K562 (cell line): ENCODE measurements at regions not wholly inside any gene's neighbourhood (a gene's known extent, or its start where the extent isn't known, plus 50 kb on each side); places are given as distances from the start of the nearest gene placed in this dataset.

Source experiments
- ATAC-seq: fragments of 200-7000 bp; cut with Tn5 transposase; 3 replicates; pipeline ENCODE4 v1.9.1; 2020; ENCODE audit warnings: moderate library complexity
- BruUV-seq: library from RNA; stranded (reverse); fragments of 400-500 nt; replicated peaks from 2 replicates; lab custom pipeline; 2021; lab: Mats Ljungman, UMichigan
- CTCF ChIA-PET: fragments of 300-600 bp; formaldehyde crosslinking; extraction: SDS; loops from one replicate; lab custom pipeline; 2021; ENCODE audit warnings: low intra/inter-chr PET ratio; lab: Yijun Ruan, JAX
- POLR2A ChIA-PET: fragments of 300-600, 350-650 bp; sonication (Branson Sonifier 250); formaldehyde crosslinking; extraction: SDS; loops from one replicate; lab custom pipeline; 2021; ENCODE audit warnings: antibody characterized with exemption, inconsistent platforms; lab: Yijun Ruan, JAX
- DNase-seq, 4 experiments: peaks; one replicate each; pipeline versions ENCODE4 v3.0.0 to v3.0.0-alpha.2; 2011 to 2018; ENCODE audit warnings: low spot score in 3 of 4, mixed read lengths in 3 of 4; ENCODE audit errors: extremely low read depth in 1 of 4
- FAIRE-seq: peaks from 2 replicates; lab custom pipeline; 2011; peaks lifted over from hg19 to GRCh38; lab: Jason Lieb, UNC
- H2AFZ ChIP-seq: 2 replicates; pipeline ENCODE4 v1.6.0; 2011; ENCODE audit warnings: low read depth, low read length, control low read depth, inconsistent platforms
- H3K27ac ChIP-seq: fragments of 200-600 bp; 3 replicates; pipeline ENCODE4 v1.8.0; 2011; ENCODE audit warnings: low read depth, mild to moderate bottlenecking, control low read depth, inconsistent platforms, low read length, moderate library complexity, mixed read lengths; ENCODE audit errors: extremely low read depth
- H3K27me3 ChIP-seq, 2 experiments: fragments of 300-600 bp in 1 of 2; 2 replicates in 1 of 2; 3 replicates in 1 of 2; pipeline versions ENCODE4 v1.6.0 to v1.8.0; 2011; ENCODE audit warnings: inconsistent platforms in 2 of 2, low read length in 2 of 2, mild to moderate bottlenecking in 1 of 2, mixed read lengths in 1 of 2, moderate library complexity in 1 of 2; ENCODE audit not compliant: control insufficient read depth in 2 of 2, insufficient read depth in 2 of 2
- H3K36me3 ChIP-seq: fragments of 300-600 bp; 3 replicates; pipeline ENCODE4 v1.8.0; 2011; ENCODE audit warnings: mild to moderate bottlenecking, low read length, inconsistent platforms; ENCODE audit not compliant: control insufficient read depth, insufficient read depth
- H3K4me1 ChIP-seq, 2 experiments: fragments of 200-600 bp in 1 of 2; replicated peaks in 1 of 2; 2 replicates in 1 of 2; 3 replicates in 1 of 2; pipeline versions ENCODE4 v1.5.1 to v1.8.0; 2011; ENCODE audit warnings: inconsistent platforms in 2 of 2, low read length in 2 of 2, mild to moderate bottlenecking in 1 of 2, mixed read lengths in 1 of 2, moderate library complexity in 1 of 2; ENCODE audit not compliant: control insufficient read depth in 2 of 2, insufficient read depth in 2 of 2
- H3K4me2 ChIP-seq: 2 replicates; pipeline ENCODE4 v1.6.1; 2011; ENCODE audit warnings: low read length, control low read depth, inconsistent platforms, mixed read lengths; ENCODE audit not compliant: insufficient read depth
- H3K4me3 ChIP-seq: fragments of 200-600 bp; sonication (generic), shearing (Covaris generic); 2 replicates; pipeline ENCODE4 v1.5.1; 2016; ENCODE audit warnings: control low read depth, inconsistent platforms
- H3K79me2 ChIP-seq: fragments of 200-600 bp; 3 replicates; pipeline ENCODE4 v1.8.0; 2011; ENCODE audit warnings: low read length, inconsistent platforms; ENCODE audit not compliant: control insufficient read depth, insufficient read depth
- H3K9ac ChIP-seq, 2 experiments: 2 replicates each; pipeline versions ENCODE4 v1.6.0 to v1.6.1; 2011; ENCODE audit warnings: low read depth in 2 of 2, low read length in 2 of 2, control low read depth in 1 of 2, inconsistent platforms in 1 of 2, mild to moderate bottlenecking in 1 of 2, mixed read lengths in 1 of 2; ENCODE audit not compliant: insufficient read depth in 1 of 2
- H3K9me1 ChIP-seq: one replicate; pipeline ENCODE4 v1.6.0; 2011; ENCODE audit warnings: inconsistent platforms, mild to moderate bottlenecking, low read length, moderate library complexity; ENCODE audit not compliant: control insufficient read depth, insufficient read depth
- H3K9me3 ChIP-seq: replicated peaks from 2 replicates; pipeline ENCODE4 v1.5.1; 2011; ENCODE audit warnings: low read depth, low read length, inconsistent platforms; ENCODE audit not compliant: control insufficient read depth, insufficient read depth
- H4K20me1 ChIP-seq: replicated peaks from 2 replicates; pipeline ENCODE4 v1.6.1; 2011; ENCODE audit warnings: low read length, inconsistent platforms, mixed read lengths; ENCODE audit not compliant: control insufficient read depth, insufficient read depth
- CBX5 ChIP-seq: IDR thresholded peaks from 2 replicates; pipeline ENCODE4 v1.6.1; 2014; ENCODE audit warnings: low read depth, borderline replicate concordance
- EWSR1 ChIP-seq: fragments of 450-650 bp; IDR thresholded peaks from 2 replicates; pipeline ENCODE4 v1.6.1; 2018; ENCODE audit warnings: borderline replicate concordance, mild to moderate bottlenecking, low read depth, moderate library complexity; ENCODE audit not compliant: partially characterized antibody
- FOXO4 ChIP-seq: fragments of 450-650 bp; formaldehyde crosslinking; IDR thresholded peaks from 2 replicates; pipeline ENCODE4 v1.4.0; 2020; ENCODE audit warnings: mild to moderate bottlenecking, moderate library complexity
- GTF2E2 ChIP-seq: fragments of 200-800 bp; sonication (Bioruptor generic); IDR thresholded peaks from 2 replicates; pipeline ENCODE4 v1.6.1; 2016; ENCODE audit warnings: missing genetic modification characterization, missing compliant biosample characterization
- MTA3 ChIP-seq: fragments of 450-650 bp; formaldehyde crosslinking; IDR thresholded peaks from 2 replicates; pipeline ENCODE4 v1.6.1; 2017; ENCODE audit warnings: mild to moderate bottlenecking, borderline replicate concordance
- NELFE ChIP-seq: IDR thresholded peaks from 2 replicates; pipeline ENCODE4 v1.6.1; 2011; ENCODE audit warnings: mild to moderate bottlenecking; ENCODE audit not compliant: insufficient read depth, insufficient read length
- NFIX ChIP-seq: fragments of 250-450 bp; sonication (Bioruptor Pico); IDR thresholded peaks from 2 replicates; pipeline ENCODE4 v1.4.0; 2020; ENCODE audit warnings: low read depth, mild to moderate bottlenecking, moderate library complexity
- RBFOX2 ChIP-seq: fragments of 200-400 bp; formaldehyde crosslinking; IDR thresholded peaks from 2 replicates; pipeline ENCODE4 v1.6.1; 2017; ENCODE audit warnings: low read depth, mild to moderate bottlenecking, low read length, moderate library complexity
- SREBF1 ChIP-seq: fragments of 150-350 bp; IDR thresholded peaks from 2 replicates; pipeline ENCODE4 v1.6.1; 2014; ENCODE audit warnings: antibody characterized with exemption, low read depth, low read length, borderline replicate concordance
- UBTF ChIP-seq, 2 experiments: IDR thresholded peaks; 2 replicates each; pipeline ENCODE4 v1.6.1; 2012; ENCODE audit warnings: improper control_type of control experiment in 2 of 2, low read depth in 2 of 2, low read length in 2 of 2, borderline replicate concordance in 1 of 2
- WHSC1 ChIP-seq: IDR thresholded peaks from one replicate; pipeline ENCODE4 v1.6.1; 2012; ENCODE audit warnings: low read length, control low read depth, inconsistent platforms
- ZFX ChIP-seq: sonication (generic); formaldehyde crosslinking; IDR thresholded peaks from 2 replicates; pipeline ENCODE4 v1.8.0; 2022; ENCODE audit warnings: mild to moderate bottlenecking, missing genetic modification reagents, moderate library complexity
- ZNF133 ChIP-seq: fragments of 250-450 bp; sonication (Bioruptor Pico); IDR thresholded peaks from 2 replicates; pipeline ENCODE4 v1.4.0; 2020; ENCODE audit warnings: mild to moderate bottlenecking
- in situ Hi-C: fragments of 300-500 bp; cut with MboI; formaldehyde crosslinking; loops from 4 replicates; pipeline ENCODE4 v1.15.0; 2018; ENCODE audit warnings: inconsistent platforms, mixed read lengths
- intact Hi-C: fragments of 100-400 bp; cut with micrococcal nuclease; formaldehyde crosslinking; loops from 2 replicates; pipeline ENCODE4 v1.14.2; 2022

DNA sequence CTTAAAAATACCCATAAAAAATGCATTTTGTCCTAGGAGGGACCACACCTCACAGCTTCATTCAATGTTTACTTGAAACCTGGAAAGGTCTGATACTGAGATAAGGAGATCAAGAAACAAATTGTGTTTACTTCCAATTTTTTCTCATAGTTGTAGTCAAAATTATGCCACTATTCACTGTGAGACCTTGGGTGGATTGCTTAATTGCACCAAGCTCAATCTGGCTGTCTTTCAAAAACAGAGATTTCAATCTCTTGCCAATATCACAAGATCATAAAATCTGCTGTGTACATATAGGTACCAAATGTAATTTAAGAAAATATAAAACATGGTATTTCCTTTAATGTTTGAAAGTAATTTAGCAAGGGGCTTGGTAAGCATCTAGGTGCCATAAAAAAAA lies 186.4 kb upstream of the THBS1 start:
- CTCF ChIA-PET = no interaction called here
- H3K4me1 ChIP-seq = peaks cover 0 to 11% of the 10 kb centered on the region in 2 experiments; a peak in 2 of 5 replicates

More for the DNA sequence above, 186.4 kb upstream of the THBS1 start:
- intact Hi-C loops = loop anchor here (10.0 kb wide), 1 partner anchor 190 kb away; the partner anchor contains the start of gene THBS1
- FAIRE-seq (no peak), DNase-seq (no peak), ATAC-seq (no peak)
- Histone ChIP-seq H4K20me1 (peaks cover 5% of the 10 kb centered on the region; the same call in 1 of the 2 replicates), H3K36me3 (no peaks in the 10 kb centered on the region), H3K9ac (no peak overlapping the region), H3K27ac (no peak overlapping the region), H3K79me2 (no peaks in the 10 kb centered on the region), H3K4me3 (no peak overlapping the region), H3K9me3 (no peaks in the 10 kb centered on the region), H3K27me3 (no peaks in the 10 kb centered on the region), H3K4me2 (no peak overlapping the region), H3K9me1 (no peaks in the 10 kb centered on the region), H2AFZ (no peak overlapping the region)
- in situ Hi-C loops = no loop called here
- POLR2A ChIA-PET = interaction anchor here (1.5 kb wide), 1 partner anchor 10 kb away, joined by 5 read pairs; no protein-coding TSS in a partner anchor
- TF ChIP-seq RBFOX2 = no peak
- TF ChIP-seq MTA3 = no peak
- TF ChIP-seq GTF2E2 (tag) = no peak
- TF ChIP-seq EWSR1 = no peak
- TF ChIP-seq WHSC1 = no peak
- no peak for TF ChIP-seq CBX5
- TF ChIP-seq FOXO4 (CRISPR knock-in tag) = no peak
- TF ChIP-seq ZNF133 = no peak
- no peak for TF ChIP-seq NELFE
- TF ChIP-seq SREBF1 = no peak
- TF ChIP-seq UBTF (IDR thresholded peaks at IDR 0.05; ENCODE audit: borderline replicate concordance in 1 of 2, low read depth in 2 of 2, low read length in 2 of 2) = no peak
- TF ChIP-seq NFIX (CRISPR knock-in tag) = no peak
- TF ChIP-seq ZFX (CRISPR knock-in tag) = no peak
- no TSS peak for BruUV-seq
